Testis (tissue), 2 donors: ENCODE measurements at regions not wholly inside any gene's neighbourhood (a gene's known extent, or its start where the extent isn't known, plus 50 kb on each side); places are given as distances from the start of the nearest gene placed in this dataset.

Experiments used
- POLR2A ChIP-seq: fragments of 450-650 bp; IDR thresholded peaks from one replicate; pipeline ENCODE4 v1.6.1; 2017; ENCODE audit warnings: antibody characterized with exemption, mild to moderate bottlenecking, moderate library complexity
- TF ChIP-seq, protein P1 (sequence below), 3 experiments: fragments of 450-650 bp in 2 of 3; fragments of 200-600 bp in 1 of 3; sonication (generic) in 1 of 3; IDR thresholded peaks; one replicate each; pipeline ENCODE4 v1.5.1; 2016 to 2019; ENCODE audit warnings: antibody characterized with exemption in 3 of 3, mild to moderate bottlenecking in 2 of 3, moderate library complexity in 1 of 3

DNA sequence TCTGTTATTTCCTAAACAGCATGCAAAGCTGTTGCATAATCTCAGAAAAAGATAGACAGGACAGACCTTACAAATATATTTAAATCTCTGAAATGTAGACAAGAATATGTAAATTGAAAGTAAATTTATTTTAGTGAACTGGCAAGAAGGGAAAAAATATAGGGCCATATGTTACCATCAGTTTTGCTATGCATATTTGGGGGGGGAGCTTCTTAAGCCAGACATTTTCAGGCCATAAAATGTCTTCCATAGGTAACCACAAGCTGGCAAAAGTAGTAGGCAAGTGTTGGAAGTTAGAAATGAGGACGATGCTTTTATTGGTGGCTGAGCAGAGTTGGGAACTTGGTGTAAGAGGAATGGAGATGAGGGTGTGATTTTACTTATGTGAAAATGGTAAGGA lies 272.0 kb upstream of the CXXC4 start:
- TF ChIP-seq, protein P1, sequence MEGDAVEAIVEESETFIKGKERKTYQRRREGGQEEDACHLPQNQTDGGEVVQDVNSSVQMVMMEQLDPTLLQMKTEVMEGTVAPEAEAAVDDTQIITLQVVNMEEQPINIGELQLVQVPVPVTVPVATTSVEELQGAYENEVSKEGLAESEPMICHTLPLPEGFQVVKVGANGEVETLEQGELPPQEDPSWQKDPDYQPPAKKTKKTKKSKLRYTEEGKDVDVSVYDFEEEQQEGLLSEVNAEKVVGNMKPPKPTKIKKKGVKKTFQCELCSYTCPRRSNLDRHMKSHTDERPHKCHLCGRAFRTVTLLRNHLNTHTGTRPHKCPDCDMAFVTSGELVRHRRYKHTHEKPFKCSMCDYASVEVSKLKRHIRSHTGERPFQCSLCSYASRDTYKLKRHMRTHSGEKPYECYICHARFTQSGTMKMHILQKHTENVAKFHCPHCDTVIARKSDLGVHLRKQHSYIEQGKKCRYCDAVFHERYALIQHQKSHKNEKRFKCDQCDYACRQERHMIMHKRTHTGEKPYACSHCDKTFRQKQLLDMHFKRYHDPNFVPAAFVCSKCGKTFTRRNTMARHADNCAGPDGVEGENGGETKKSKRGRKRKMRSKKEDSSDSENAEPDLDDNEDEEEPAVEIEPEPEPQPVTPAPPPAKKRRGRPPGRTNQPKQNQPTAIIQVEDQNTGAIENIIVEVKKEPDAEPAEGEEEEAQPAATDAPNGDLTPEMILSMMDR (IDR thresholded peaks at IDR 0.05) = no peak
- no peak for TF ChIP-seq POLR2A
